ENCODE measurements at regions not wholly inside any gene's neighbourhood (a gene's known extent, or its start where the extent isn't known, plus 50 kb on each side); places are given as distances from the start of the nearest gene placed in this dataset.

DNA sequence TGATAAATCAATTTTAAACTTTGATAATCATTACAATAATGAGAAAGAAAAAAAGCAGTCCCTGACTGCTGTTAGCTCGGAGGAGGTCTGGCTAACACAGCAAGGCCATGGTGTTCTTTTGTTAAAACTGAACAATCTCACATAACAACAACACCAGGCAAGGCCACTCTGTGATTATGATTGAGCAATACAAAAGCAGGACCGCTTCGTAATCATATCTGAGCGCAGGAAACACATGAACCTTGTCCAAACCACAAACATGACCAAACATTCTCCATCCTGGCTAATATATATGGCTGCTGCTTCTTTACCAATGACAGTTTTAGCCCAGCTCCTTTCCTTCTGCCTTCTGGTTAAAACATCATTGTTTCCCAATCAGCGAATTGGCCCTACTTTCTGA lies 76.8 kb upstream of the DDX53 start:
- Histone ChIP-seq H3K9ac (ENCODE audit: low read depth in 1 of 2, low read length in 2 of 2) (no peak overlapping the region), H3K9me3 (ENCODE audit: control insufficient read depth in 2 of 2, low read length in 2 of 2) (no peaks in the 10 kb centered on the region), H3K27ac (ENCODE audit: low read depth in 2 of 2, low read length in 2 of 2) (no peak overlapping the region), H3K27me3 (ENCODE audit: control insufficient read depth in 2 of 2, insufficient read depth in 2 of 2, low read length in 2 of 2) (no peaks in the 10 kb centered on the region), H3K4me3 (ENCODE audit: low read length in 2 of 2) (no peak overlapping the region), H3K36me3 (ENCODE audit: control insufficient read depth in 2 of 2, insufficient read depth in 2 of 2, low read length in 2 of 2) (no peaks in the 10 kb centered on the region), H3K4me1 (ENCODE audit: control insufficient read depth in 2 of 2, insufficient read depth in 2 of 2, low read length in 2 of 2) (no peaks in the 10 kb centered on the region)

DNA sequence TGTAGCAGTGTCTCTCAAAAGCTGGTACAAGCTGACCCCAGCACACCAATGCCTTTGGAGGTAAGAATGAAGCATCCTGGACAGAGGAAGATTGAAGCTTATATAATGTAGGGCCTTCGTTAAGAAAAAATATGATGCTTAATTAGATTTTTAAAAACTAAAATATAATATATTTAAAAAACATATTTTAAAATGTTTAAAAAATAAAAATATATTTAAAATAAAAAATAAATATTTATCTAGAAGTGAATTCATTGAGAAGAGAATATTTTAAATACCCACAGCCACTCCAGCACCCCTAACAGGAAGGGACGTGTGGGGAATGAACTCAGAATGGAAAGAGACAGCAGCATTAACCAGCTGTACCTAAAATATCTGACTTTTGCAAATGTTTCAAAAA lies 65.1 kb upstream of the DDX53 start:
- Histone ChIP-seq H3K27ac (ENCODE audit: low read depth in 2 of 2, low read length in 2 of 2) (no peak overlapping the region), H3K9me3 (ENCODE audit: control insufficient read depth in 2 of 2, low read length in 2 of 2) (no peaks in the 10 kb centered on the region), H3K4me3 (ENCODE audit: low read length in 2 of 2) (no peak overlapping the region), H3K27me3 (ENCODE audit: control insufficient read depth in 2 of 2, insufficient read depth in 2 of 2, low read length in 2 of 2) (no peaks in the 10 kb centered on the region), H3K4me1 (ENCODE audit: control insufficient read depth in 2 of 2, insufficient read depth in 2 of 2, low read length in 2 of 2) (no peaks in the 10 kb centered on the region), H3K36me3 (ENCODE audit: control insufficient read depth in 2 of 2, insufficient read depth in 2 of 2, low read length in 2 of 2) (no peaks in the 10 kb centered on the region), H3K9ac (ENCODE audit: low read depth in 1 of 2, low read length in 2 of 2) (no peak overlapping the region)

DNA sequence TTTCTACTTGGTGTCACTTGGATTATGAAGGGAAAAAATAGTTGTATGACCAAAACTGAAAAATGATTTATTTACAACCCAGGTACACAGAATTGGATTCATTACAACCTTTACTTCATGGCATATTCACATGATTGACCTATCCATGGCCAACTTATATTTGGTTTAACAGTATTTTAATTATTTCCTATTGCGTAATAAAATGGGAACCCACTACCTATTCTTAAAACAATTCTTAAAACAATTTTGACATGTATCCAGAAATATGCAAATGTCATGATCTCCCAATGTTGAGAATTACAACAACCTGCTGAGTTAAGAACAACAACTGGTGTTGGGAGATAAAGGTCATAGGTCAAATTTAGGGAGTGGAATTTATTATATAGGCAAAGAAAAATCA lies 54.8 kb upstream of the DDX53 start:
- no peaks in the 10 kb centered on the region for H3K27me3 ChIP-seq (ENCODE audit: control insufficient read depth in 2 of 2, insufficient read depth in 2 of 2, low read length in 2 of 2)
- no peaks in the 10 kb centered on the region for H3K4me1 ChIP-seq (ENCODE audit: control insufficient read depth in 2 of 2, insufficient read depth in 2 of 2, low read length in 2 of 2)
- H3K9me3 ChIP-seq (ENCODE audit: control insufficient read depth in 2 of 2, low read length in 2 of 2): no peaks in the 10 kb centered on the region
- H3K27ac ChIP-seq (ENCODE audit: low read depth in 2 of 2, low read length in 2 of 2): no peak overlapping the region
- no peak overlapping the region for H3K4me3 ChIP-seq (ENCODE audit: low read length in 2 of 2)
- H3K36me3 ChIP-seq (ENCODE audit: control insufficient read depth in 2 of 2, insufficient read depth in 2 of 2, low read length in 2 of 2): no peaks in the 10 kb centered on the region
- H3K9ac ChIP-seq (ENCODE audit: low read depth in 1 of 2, low read length in 2 of 2): no peak overlapping the region

Measured in mucosa of rectum (tissue), 2 donors.